GM19351 (cell line): ENCODE measurements at regions not wholly inside any gene's neighbourhood (a gene's known extent, or its start where the extent isn't known, plus 50 kb on each side); places are given as distances from the start of the nearest gene placed in this dataset.

ENCODE experiments used
- ATAC-seq: cut with Tn5 transposase; IDR thresholded peaks from one replicate; pipeline ENCODE4 v1.9.1; 2021; ENCODE audit warnings: mild to moderate bottlenecking, moderate library complexity; ENCODE audit not compliant: unreplicated experiment

- ATAC-seq, result no peak
Observed at GRCh38 chrX:39519566-39520301, 578.0 kb downstream of the BCOR start.

- no peak for ATAC-seq
Observed at GRCh38 chrX:39525758-39526157, 572.0 kb downstream of the BCOR start.

GRCh38 chrX:39527025-39527424 lies 570.7 kb downstream of the BCOR start:
- no peak for ATAC-seq

GRCh38 chrX:39528161-39528916 lies 569.4 kb downstream of the BCOR start:
- ATAC-seq, result no peak

GRCh38 chrX:39532761-39533160 lies 565.0 kb downstream of the BCOR start:
- no peak for ATAC-seq

- no peak for ATAC-seq
Observed at GRCh38 chrX:39534949-39535348, 562.8 kb downstream of the BCOR start.

GRCh38 chrX:39536211-39536610 lies 561.5 kb downstream of the BCOR start:
- ATAC-seq, result no peak

- no peak for ATAC-seq
Observed at GRCh38 chrX:39541881-39542280, 555.9 kb downstream of the BCOR start.

- ATAC-seq, result no peak
Observed at GRCh38 chrX:39542316-39542715, 555.4 kb downstream of the BCOR start.

- ATAC-seq, result no peak
Observed at GRCh38 chrX:39550795-39551361, 546.9 kb downstream of the BCOR start.

GRCh38 chrX:39551762-39552161 lies 546.0 kb downstream of the BCOR start:
- ATAC-seq, result no peak

- no peak for ATAC-seq
Observed at GRCh38 chrX:39555431-39555830, 542.3 kb downstream of the BCOR start.

- no peak for ATAC-seq
Observed at GRCh38 chrX:39556056-39556455, 541.7 kb downstream of the BCOR start.

GRCh38 chrX:39559229-39559628 lies 538.5 kb downstream of the BCOR start:
- no peak for ATAC-seq

GRCh38 chrX:39560271-39560670 lies 537.5 kb downstream of the BCOR start:
- no peak for ATAC-seq

GRCh38 chrX:39563178-39563577 lies 534.6 kb downstream of the BCOR start:
- no peak for ATAC-seq

- no peak for ATAC-seq
Observed at GRCh38 chrX:39564751-39565150, 533.0 kb downstream of the BCOR start.

GRCh38 chrX:39574178-39574577 lies 523.6 kb downstream of the BCOR start:
- ATAC-seq, result no peak

- ATAC-seq, result no peak
Observed at GRCh38 chrX:39576041-39576872, 521.5 kb downstream of the BCOR start.

GRCh38 chrX:39577206-39577984 lies 520.4 kb downstream of the BCOR start:
- ATAC-seq, result no peak
